Left ventricle myocardium inferior (tissue), 1 donor: ENCODE measurements at regions not wholly inside any gene's neighbourhood (a gene's known extent, or its start where the extent isn't known, plus 50 kb on each side); places are given as distances from the start of the nearest gene placed in this dataset.

Source experiments
- DNase-seq: peaks from one replicate; pipeline ENCODE4 v3.0.0-alpha.2; 2020
- H3K27ac ChIP-seq: fragments of 200-600 bp; replicated peaks from 2 replicates; pipeline ENCODE4 v1.8.0; 2021
- H3K27me3 ChIP-seq: fragments of 200-600 bp; 2 replicates; pipeline ENCODE4 v1.8.0; 2021; ENCODE audit warnings: low read depth
- H3K36me3 ChIP-seq: fragments of 200-600 bp; 2 replicates; pipeline ENCODE4 v1.8.0; 2021
- H3K4me1 ChIP-seq: fragments of 200-600 bp; 2 replicates; pipeline ENCODE4 v1.8.0; 2021
- H3K4me3 ChIP-seq: fragments of 200-600 bp; 2 replicates; pipeline ENCODE4 v1.8.0; 2021; ENCODE audit warnings: mild to moderate bottlenecking, moderate library complexity
- H3K9me3 ChIP-seq: fragments of 200-600 bp; replicated peaks from 2 replicates; pipeline ENCODE4 v1.8.0; 2021
- CTCF ChIP-seq: fragments of 200-600 bp; IDR thresholded peaks from 2 replicates; pipeline ENCODE4 v1.8.0; 2021; ENCODE audit warnings: antibody characterized with exemption, mild to moderate bottlenecking, borderline replicate concordance
- intact Hi-C: fragments of 100-400 bp; cut with micrococcal nuclease; formaldehyde crosslinking; loops from one replicate; pipeline ENCODE4 v1.11.0; 2022
- donor health status: DM: no; HTN: yes; CAD: no; lungs with severe emphysema.

DNA sequence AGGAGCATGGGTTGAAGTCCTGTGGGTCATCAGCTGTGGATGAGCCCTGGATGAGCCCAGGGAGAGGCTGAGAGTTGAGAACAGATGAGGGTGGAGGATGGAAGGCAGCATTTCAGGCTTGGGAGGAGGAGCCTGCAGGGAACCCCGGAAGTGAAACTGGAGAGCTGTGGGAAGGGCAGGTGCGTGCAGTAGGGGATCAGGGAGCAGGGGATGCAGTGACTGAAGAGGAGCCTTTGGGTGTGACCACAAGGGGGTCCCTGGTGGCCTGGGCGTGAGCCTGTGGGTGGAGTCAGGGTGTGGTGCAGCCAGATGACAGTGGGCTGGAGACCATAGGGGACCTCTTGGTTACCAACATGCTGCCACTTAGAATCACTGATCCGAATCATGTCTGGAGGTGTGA, 115.5 kb downstream of the PAPOLA start:
- TF ChIP-seq CTCF: no peak
- Histone ChIP-seq H3K4me3 (no peak overlapping the region), H3K4me1 (no peaks in the 10 kb centered on the region), H3K9me3 (no peaks in the 10 kb centered on the region), H3K36me3 (no peaks in the 10 kb centered on the region), H3K27ac (no peak overlapping the region), H3K27me3 (peaks cover 91% of the 10 kb centered on the region)
- no peak for DNase-seq
- intact Hi-C loops: no loop called here

GRCh38 chr14:96622926-96623325, 120.7 kb downstream of the PAPOLA start:
- Histone ChIP-seq H3K36me3 (no peaks in the 10 kb centered on the region), H3K4me1 (no peaks in the 10 kb centered on the region), H3K9me3 (no peaks in the 10 kb centered on the region), H3K27me3 (peaks cover 91% of the 10 kb centered on the region), H3K4me3 (no peak overlapping the region), H3K27ac (no peak overlapping the region)
- no peak for DNase-seq
- TF ChIP-seq CTCF: no peak
- intact Hi-C loops: no loop called here

DNA sequence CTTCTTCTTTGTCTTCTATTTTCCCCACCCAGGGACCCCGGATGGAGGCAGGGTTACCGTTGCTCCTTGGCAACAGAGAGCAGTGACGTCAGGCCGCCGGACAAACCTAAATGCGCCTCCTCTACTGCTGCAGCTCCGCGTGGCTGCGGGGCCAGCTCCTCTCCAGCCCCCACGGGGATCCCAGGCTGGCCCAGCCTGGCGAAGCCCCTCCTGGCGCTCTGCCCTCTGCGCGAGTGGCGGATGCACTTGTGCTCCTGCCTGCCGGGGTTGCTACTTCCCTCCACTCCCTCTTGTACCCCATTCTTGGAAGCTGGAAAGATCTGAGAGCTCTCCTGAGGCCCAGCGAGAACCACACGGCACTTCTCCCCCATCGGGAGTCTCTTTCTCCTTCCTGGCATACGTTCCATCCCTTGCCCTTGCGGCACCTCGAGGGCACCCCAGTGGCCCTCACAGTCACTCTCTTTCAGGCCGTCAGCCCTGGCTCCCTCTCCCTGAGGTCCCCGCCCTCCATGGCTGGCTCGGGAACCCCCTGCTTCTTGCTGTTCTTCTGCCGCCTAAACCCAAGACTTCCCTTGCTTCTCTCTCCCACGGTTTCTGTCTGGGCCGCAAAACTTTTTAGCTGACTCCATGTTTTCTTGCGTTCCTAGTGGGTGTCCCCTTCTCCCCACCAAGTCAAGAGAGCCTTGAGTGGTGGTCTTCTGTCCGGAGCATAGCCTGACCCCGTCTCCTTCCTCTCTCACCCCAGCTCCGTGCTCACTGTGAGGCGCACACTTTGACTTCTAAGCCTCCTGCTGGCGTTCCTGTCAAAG, 121.7 kb downstream of the PAPOLA start:
- Histone ChIP-seq H3K27ac (no peak overlapping the region), H3K4me1 (no peaks in the 10 kb centered on the region), H3K9me3 (no peaks in the 10 kb centered on the region), H3K4me3 (no peak overlapping the region), H3K36me3 (no peaks in the 10 kb centered on the region), H3K27me3 (peaks cover 91% of the 10 kb centered on the region)
- intact Hi-C loops: no loop called here
- no peak for DNase-seq
- TF ChIP-seq CTCF: no peak

DNA sequence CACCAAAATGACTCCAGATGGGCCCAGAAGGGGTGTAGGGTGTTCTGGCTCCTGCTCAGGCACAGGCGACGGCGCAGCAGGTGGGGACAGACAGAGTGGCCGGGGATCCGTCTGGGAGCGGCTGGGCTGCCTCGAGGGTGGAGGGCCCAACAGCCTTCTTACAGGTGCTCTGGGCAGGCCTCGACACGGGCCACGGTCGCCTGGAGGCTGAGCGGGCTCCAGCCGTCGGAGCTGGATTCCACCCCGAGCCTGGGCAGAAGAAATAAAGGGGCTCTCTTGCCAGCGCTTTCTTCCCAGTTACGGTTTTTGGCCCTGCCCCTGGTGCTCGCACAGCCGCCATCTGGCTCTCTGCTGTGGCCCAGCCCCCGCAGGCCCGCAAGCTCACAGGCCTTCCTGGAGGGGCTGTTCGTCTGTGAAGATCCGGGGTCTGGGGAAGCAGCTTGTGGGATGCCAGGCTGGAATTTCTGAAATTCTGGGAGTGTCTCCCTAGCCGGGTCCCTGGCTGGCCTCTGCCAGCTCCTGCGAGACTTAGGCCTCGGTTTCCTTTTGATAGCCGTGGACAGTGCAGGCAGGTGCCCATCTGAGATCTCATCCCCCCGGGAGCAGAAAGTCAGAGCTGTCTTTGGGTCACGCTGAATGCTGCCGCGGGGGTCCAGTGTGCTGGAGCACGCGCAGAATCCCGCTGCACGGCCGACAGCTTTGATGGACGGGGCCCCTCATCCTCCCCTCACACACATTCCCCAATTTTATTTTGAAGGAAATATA, 122.7 kb downstream of the PAPOLA start:
- no peak for DNase-seq
- no peaks in the 10 kb centered on the region for H3K4me1 ChIP-seq

GRCh38 chr14:96625426-96625985, 123.3 kb downstream of the PAPOLA start:
- H3K9me3 ChIP-seq: peaks cover 11% of the 10 kb centered on the region

More for the DNA sequence above, 122.7 kb downstream of the PAPOLA start:
- H3K27ac ChIP-seq: no peak overlapping the region
- no peak overlapping the region for H3K4me3 ChIP-seq
- H3K27me3 ChIP-seq: peaks cover 89% of the 10 kb centered on the region
- H3K9me3 ChIP-seq: peaks cover 4% of the 10 kb centered on the region
- no peak for TF ChIP-seq CTCF
- intact Hi-C loops: no loop called here
- no peaks in the 10 kb centered on the region for H3K36me3 ChIP-seq

More at GRCh38 chr14:96625426-96625985, 123.3 kb downstream of the PAPOLA start:
- TF ChIP-seq CTCF: no peak
- intact Hi-C loops: no loop called here
- DNase-seq: no peak
- Histone ChIP-seq H3K27ac (no peak overlapping the region), H3K36me3 (no peaks in the 10 kb centered on the region), H3K27me3 (peaks cover 84% of the 10 kb centered on the region), H3K4me1 (no peaks in the 10 kb centered on the region), H3K4me3 (no peak overlapping the region)
